A204.1 (cell line): ENCODE measurements at regions not wholly inside any gene's neighbourhood (a gene's known extent, or its start where the extent isn't known, plus 50 kb on each side); places are given as distances from the start of the nearest gene placed in this dataset.
"Not testable (repeated sequence)": the region's sequence is repeated elsewhere in the genome, so short reads cannot be mapped to it uniquely, and the experiment has no call there.

Experiments
- FAIRE-seq: peaks from 2 replicates; lab custom pipeline; 2012; peaks lifted over from hg19 to GRCh38; lab: Jason Lieb, UNC

- FAIRE-seq, result no peak
These were observed 127.1 kb downstream of the SOCS6 start for GRCh38 chr18:70415823-70416488.

- no peak for FAIRE-seq
These were observed 125.6 kb downstream of the SOCS6 start for GRCh38 chr18:70414315-70414900.

GRCh38 chr18:70413455-70413854 lies 124.6 kb downstream of the SOCS6 start:
- FAIRE-seq, result no peak

- FAIRE-seq, result no peak
These were observed 123.1 kb downstream of the SOCS6 start for GRCh38 chr18:70411876-70412435.

- FAIRE-seq, result no peak
These were observed 122.5 kb downstream of the SOCS6 start for GRCh38 chr18:70411307-70411706.

GRCh38 chr18:70405052-70405451 lies 116.2 kb downstream of the SOCS6 start:
- no peak for FAIRE-seq

- FAIRE-seq, result no peak
These were observed 111.6 kb downstream of the SOCS6 start for GRCh38 chr18:70400476-70400875.

- FAIRE-seq, result no peak
These were observed 109.2 kb downstream of the SOCS6 start for GRCh38 chr18:70398076-70398475.

- no peak for FAIRE-seq
These were observed 108.5 kb downstream of the SOCS6 start for GRCh38 chr18:70397259-70397925.

GRCh38 chr18:70395771-70396170 lies 106.9 kb downstream of the SOCS6 start:
- not testable (repeated sequence) for FAIRE-seq

GRCh38 chr18:70394672-70395071 lies 105.8 kb downstream of the SOCS6 start:
- no peak for FAIRE-seq

GRCh38 chr18:70390371-70391090 lies 101.7 kb downstream of the SOCS6 start:
- no peak for FAIRE-seq

GRCh38 chr18:70389036-70389435 lies 100.2 kb downstream of the SOCS6 start:
- not testable (repeated sequence) for FAIRE-seq

GRCh38 chr18:70387027-70387426 lies 98.2 kb downstream of the SOCS6 start:
- no peak for FAIRE-seq

- no peak for FAIRE-seq
These were observed 97.7 kb downstream of the SOCS6 start for GRCh38 chr18:70386582-70386981.

- FAIRE-seq, result no peak
These were observed 96.6 kb downstream of the SOCS6 start for GRCh38 chr18:70385474-70385873.

GRCh38 chr18:70384181-70384790 lies 95.4 kb downstream of the SOCS6 start:
- FAIRE-seq, result no peak

- no peak for FAIRE-seq
These were observed 94.3 kb downstream of the SOCS6 start for GRCh38 chr18:70382992-70383717.

- FAIRE-seq, result no peak
These were observed 93.2 kb downstream of the SOCS6 start for GRCh38 chr18:70382017-70382416.

GRCh38 chr18:70380915-70381896 lies 92.4 kb downstream of the SOCS6 start:
- FAIRE-seq, result no peak
